ENCODE measurements at regions not wholly inside any gene's neighbourhood (a gene's known extent, or its start where the extent isn't known, plus 50 kb on each side); places are given as distances from the start of the nearest gene placed in this dataset.

GRCh38 chr14:94885481-94886155 lies 115.7 kb upstream of the GSC start:
- no peaks in the 10 kb centered on the region for H3K27me3 ChIP-seq
- 42 to 46% methylated on average over 4 of the region's 5 CpGs for WGBS, 2 donors
- DNase-seq (no peak), ATAC-seq (ENCODE audit: low FRiP score in 2 of 2) (no peak)
- TF ChIP-seq CTCF (IDR thresholded peaks at IDR 0.05) (no peak), POLR2A (IDR thresholded peaks at IDR 0.05) (no peak), POLR2AphosphoS5 (IDR thresholded peaks at IDR 0.05) (no peak), EP300 (IDR thresholded peaks at IDR 0.05) (no peak)
- no peaks in the 10 kb centered on the region for H3K4me1 ChIP-seq
- H3K36me3 ChIP-seq = no peaks in the 10 kb centered on the region
- no peaks in the 10 kb centered on the region for H3K9me3 ChIP-seq
- no peak overlapping the region for H3K27ac ChIP-seq
- no peak overlapping the region for H3K4me3 ChIP-seq

- no peak for DNase-seq
- Histone ChIP-seq H3K27me3 (no peaks in the 10 kb centered on the region), H3K9me3 (no peaks in the 10 kb centered on the region), H3K4me3 (no peak overlapping the region), H3K4me1 (no peaks in the 10 kb centered on the region), H3K36me3 (no peaks in the 10 kb centered on the region), H3K27ac (no peak overlapping the region)
- 59 to 68% methylated on average over 9 to 19 of the region's 19 CpGs for WGBS, 2 donors
- ATAC-seq (ENCODE audit: low FRiP score in 2 of 2) = no peak
- no peak for TF ChIP-seq CTCF (IDR thresholded peaks at IDR 0.05)
Observed at GRCh38 chr14:94884616-94885230, 114.8 kb upstream of the GSC start.

- Histone ChIP-seq H3K27ac (no peak overlapping the region), H3K4me1 (no peaks in the 10 kb centered on the region), H3K4me3 (no peak overlapping the region), H3K36me3 (no peaks in the 10 kb centered on the region), H3K27me3 (no peaks in the 10 kb centered on the region), H3K9me3 (no peaks in the 10 kb centered on the region)
- WGBS, 2 donors = 74 to 82% methylated on average over 3 of the region's 3 CpGs
- ATAC-seq (ENCODE audit: low FRiP score in 2 of 2) (no peak), DNase-seq (no peak)
- no peak for TF ChIP-seq POLR2AphosphoS5 (IDR thresholded peaks at IDR 0.05)
- TF ChIP-seq CTCF (IDR thresholded peaks at IDR 0.05) = no peak
- TF ChIP-seq EP300 (IDR thresholded peaks at IDR 0.05) = no peak
- TF ChIP-seq POLR2A (IDR thresholded peaks at IDR 0.05) = no peak
Observed at GRCh38 chr14:94882401-94882800, 112.5 kb upstream of the GSC start.

GRCh38 chr14:94880876-94881275 lies 111.0 kb upstream of the GSC start:
- no peaks in the 10 kb centered on the region for H3K9me3 ChIP-seq
- no peak for TF ChIP-seq POLR2A (IDR thresholded peaks at IDR 0.05)
- TF ChIP-seq CTCF (IDR thresholded peaks at IDR 0.05) = no peak
- TF ChIP-seq POLR2AphosphoS5 (IDR thresholded peaks at IDR 0.05) = no peak
- no peak for TF ChIP-seq EP300 (IDR thresholded peaks at IDR 0.05)
- H3K27me3 ChIP-seq = no peaks in the 10 kb centered on the region
- H3K36me3 ChIP-seq = no peaks in the 10 kb centered on the region
- no peaks in the 10 kb centered on the region for H3K4me1 ChIP-seq
- ATAC-seq (ENCODE audit: low FRiP score in 2 of 2) (peak in 1 of 2 donors; percentile 17), DNase-seq (no peak)
- 90 to 91% methylated on average over 9 to 11 of the region's 11 CpGs for WGBS, 2 donors
- H3K4me3 ChIP-seq = no peak overlapping the region
- H3K27ac ChIP-seq = no peak overlapping the region

GRCh38 chr14:94880106-94880505 lies 110.2 kb upstream of the GSC start:
- no peak overlapping the region for H3K27ac ChIP-seq
- no peak for TF ChIP-seq EP300 (IDR thresholded peaks at IDR 0.05)
- TF ChIP-seq CTCF (IDR thresholded peaks at IDR 0.05) = no peak
- no peak for TF ChIP-seq POLR2A (IDR thresholded peaks at IDR 0.05)
- TF ChIP-seq POLR2AphosphoS5 (IDR thresholded peaks at IDR 0.05) = no peak
- no peaks in the 10 kb centered on the region for H3K27me3 ChIP-seq
- DNase-seq = no peak
- no peak overlapping the region for H3K4me3 ChIP-seq
- H3K4me1 ChIP-seq = no peaks in the 10 kb centered on the region
- no peak for ATAC-seq (ENCODE audit: low FRiP score in 2 of 2)
- H3K36me3 ChIP-seq = no peaks in the 10 kb centered on the region
- 91 to 96% methylated on average over 3 to 5 of the region's 5 CpGs for WGBS, 2 donors
- no peaks in the 10 kb centered on the region for H3K9me3 ChIP-seq
